HG02973 (cell line): ENCODE measurements at regions not wholly inside any gene's neighbourhood (a gene's known extent, or its start where the extent isn't known, plus 50 kb on each side); places are given as distances from the start of the nearest gene placed in this dataset.

Experiments used
- ATAC-seq: cut with Tn5 transposase; IDR thresholded peaks from one replicate; pipeline ENCODE4 v1.9.1; 2021; ENCODE audit warnings: moderate library complexity; ENCODE audit not compliant: unreplicated experiment

DNA sequence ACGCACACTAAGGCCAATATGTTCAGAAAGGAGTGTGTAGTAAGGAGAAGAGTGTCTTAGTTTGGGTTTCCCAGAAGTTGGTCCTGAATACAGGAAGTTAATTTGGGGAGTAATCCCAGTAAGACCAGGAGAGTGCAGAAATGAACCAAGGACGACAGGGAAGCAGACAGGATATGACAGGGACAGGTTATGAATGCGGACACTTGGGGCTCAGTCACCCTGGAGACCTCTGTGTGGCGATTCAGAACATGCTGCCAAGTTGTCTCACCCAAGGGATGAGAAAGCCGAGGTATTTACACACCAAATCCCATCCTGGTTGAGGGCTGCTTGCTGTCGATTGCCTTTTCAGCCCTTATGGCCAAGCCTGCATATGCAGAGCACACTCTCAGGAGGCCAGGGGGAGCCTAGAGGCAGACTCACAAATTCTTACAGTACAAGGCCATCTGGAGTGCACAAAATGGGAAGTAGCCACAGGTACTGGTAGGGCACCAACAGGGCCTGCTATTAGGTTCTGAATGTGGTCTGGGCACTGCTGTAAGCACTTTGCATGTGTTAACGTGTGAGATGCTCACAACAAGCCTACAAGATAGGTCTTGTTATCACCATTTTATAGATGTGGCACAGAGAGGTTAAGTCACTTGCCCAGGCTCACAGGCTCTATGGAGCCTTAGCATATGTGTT lies 233.1 kb upstream of the ANKRD55 start:
- no peak for ATAC-seq

DNA sequence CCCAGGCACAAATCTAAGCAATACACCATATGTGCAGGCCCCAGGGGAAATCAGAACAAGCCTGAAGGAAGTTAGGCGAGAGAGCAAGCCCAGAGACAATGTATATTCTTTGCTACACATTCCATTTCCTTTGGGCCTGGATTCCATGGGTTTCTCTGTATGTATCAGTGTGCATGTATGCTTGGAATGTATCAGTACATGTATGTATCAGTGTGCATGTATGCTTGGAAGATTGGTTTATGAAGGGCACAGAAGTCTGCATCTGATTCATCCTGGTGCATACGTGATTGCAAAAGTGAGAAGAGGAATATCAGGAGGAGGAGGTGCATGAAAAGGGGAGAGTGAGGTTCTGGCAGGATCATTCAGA lies 232.6 kb upstream of the ANKRD55 start:
- ATAC-seq = no peak

DNA sequence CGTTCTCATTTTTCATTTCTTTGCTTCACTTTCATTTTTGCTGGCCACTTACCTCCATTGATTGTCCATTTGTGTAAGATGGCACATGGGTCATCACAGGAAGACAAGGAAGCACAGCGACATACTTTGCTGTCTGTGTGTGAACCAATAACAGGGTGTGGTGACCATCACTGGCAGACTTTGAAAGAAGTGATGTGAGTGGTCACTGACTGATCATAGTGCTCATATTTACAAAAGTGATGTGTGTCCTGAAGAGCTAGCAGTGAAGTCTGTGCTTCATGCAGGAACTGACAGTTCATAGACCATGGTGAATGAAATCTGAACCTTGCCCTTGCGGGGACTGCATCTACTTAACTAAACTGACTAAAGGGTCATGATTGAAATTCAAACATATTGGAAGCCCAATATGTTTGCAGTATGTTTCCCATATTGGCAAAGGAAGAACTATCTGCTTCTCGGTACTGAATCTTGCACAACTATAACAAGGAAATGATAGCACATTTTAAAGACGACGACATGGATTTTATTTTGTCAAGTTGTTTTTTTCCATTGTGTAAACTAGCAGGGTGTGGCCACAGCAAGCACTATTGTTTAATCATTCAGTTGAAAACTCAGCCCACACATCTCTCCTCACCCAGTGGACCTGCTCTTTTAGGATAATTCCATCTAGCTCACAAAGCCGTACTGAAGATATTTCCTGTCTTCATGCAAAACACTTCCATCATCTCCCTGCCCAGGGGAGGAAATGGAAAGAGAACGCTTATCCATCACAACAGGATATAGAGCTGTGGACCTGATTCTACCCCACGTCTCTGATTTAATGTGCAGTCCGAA lies 232.0 kb upstream of the ANKRD55 start:
- no peak for ATAC-seq

DNA sequence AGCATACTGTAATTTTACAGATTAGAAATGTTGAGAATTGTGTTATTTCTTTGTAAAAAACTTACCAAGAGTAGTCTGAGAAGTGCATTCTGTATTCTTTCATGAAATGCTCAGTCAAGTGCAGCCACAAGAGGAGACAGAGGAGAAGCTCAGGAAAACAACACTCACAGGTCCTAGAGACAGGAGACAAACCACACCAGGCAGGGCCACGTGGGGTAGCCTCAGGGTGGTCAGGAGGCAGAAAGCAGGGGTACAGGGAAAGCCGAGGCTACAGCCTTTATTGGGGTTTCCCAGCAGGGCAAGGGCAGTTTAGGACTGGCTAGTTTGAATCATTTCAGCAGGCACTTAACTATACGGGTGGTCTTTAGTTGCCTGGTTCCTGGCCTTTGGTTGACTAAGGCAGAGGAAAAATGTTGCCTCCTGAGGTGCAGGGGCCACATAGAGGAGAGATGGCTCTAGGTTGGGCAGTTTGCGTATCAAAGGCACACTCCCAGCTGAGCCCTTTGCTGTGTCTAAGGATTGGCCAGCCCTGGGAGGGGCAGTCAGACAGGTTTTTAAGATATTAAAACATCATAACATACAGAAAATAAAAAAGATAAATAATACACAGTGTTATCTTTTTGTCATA lies 230.9 kb upstream of the ANKRD55 start:
- no peak for ATAC-seq

DNA sequence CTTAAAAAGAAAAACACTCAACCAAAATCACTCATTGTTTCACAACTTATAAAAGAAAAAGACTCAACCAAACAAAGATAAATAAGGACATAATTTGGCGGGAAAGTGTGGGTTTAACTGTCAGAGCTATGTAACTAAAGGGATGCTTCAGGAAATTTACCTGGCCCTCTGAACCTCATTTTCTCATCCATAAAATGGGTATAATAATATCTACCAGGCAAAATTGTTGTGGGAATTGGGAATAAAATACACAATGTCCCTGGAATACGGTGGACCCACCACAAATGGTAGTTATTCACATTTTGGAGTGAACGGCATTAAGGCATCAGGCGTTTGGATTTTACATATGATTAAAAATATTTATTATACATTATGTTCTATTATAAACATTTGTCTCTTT lies 228.5 kb upstream of the ANKRD55 start:
- no peak for ATAC-seq

DNA sequence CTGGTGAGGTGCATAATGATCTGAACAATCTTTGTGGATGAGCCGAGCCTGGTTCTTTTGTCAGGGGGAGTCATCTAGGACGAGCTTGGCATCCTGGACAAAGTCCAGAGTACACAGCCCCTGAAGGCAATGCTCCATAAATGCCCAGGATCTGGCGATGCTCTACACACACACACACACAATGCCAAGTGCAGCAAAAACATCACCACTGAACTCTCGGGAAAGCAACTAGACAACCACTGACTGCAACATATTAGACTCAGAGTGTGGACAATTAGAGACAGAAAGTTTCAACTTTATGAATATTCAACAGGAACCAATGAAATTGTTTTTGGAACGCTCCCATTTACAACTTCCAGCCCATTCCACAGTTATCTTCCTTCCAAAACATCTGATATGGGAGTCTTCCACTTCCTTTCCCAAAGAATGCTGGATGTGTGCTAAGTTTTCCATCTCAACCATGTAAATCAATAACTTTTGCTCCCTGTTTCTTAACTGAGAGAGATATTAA lies 227.6 kb upstream of the ANKRD55 start:
- ATAC-seq = no peak

DNA sequence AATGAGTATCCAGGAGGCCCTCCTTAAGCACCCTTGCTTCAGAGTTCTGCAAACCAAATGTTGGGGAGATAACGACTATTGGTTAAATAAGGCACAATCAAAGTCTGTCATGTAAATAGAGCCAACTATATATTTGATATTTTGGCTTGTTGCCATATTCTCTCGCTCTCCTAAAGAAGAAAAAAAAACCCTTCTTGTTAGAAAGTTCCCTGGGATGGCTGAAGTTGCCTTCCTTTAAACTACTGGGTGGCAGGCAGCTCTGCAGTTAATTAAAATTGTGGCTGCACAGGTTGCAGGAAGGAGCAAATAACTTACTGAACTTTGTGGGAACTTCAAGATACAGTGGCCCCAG lies 227.0 kb upstream of the ANKRD55 start:
- ATAC-seq = no peak

DNA sequence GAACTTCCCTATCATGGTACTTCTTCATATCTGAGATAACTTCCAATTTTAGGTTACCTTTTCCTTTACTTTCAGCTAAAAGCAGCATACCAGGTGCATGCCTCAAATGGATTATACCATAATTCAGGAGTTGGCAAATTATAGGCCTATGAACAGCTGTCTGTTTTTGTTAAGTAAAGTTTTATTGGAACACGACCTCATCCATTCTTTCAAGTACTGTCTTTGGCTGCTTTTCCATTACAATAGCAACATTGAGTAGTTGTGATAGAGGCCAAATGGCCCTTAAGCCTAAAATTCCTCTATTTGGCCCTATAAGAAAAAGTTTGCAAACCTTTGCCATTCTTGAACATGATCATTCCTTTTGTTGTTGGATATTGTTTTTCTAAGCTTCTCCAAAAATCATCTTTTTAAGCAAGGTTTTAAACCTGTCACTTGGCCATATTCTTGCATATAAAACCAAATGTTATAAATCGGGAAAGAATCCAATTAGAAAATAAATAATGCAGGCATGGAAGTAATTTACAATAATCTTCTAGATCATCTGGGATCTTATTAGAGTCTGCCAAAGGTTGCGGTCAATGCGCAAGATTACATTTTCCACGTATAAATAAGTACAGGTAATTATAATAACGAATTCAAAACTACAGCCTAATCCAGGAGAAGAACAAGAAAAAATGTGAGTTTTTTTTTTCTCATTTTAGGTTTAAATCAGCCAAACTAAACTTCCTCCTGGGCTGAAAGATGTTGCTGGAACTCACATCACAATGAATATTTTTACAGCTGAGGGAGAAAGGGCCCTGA lies 226.5 kb upstream of the ANKRD55 start:
- ATAC-seq = no peak

DNA sequence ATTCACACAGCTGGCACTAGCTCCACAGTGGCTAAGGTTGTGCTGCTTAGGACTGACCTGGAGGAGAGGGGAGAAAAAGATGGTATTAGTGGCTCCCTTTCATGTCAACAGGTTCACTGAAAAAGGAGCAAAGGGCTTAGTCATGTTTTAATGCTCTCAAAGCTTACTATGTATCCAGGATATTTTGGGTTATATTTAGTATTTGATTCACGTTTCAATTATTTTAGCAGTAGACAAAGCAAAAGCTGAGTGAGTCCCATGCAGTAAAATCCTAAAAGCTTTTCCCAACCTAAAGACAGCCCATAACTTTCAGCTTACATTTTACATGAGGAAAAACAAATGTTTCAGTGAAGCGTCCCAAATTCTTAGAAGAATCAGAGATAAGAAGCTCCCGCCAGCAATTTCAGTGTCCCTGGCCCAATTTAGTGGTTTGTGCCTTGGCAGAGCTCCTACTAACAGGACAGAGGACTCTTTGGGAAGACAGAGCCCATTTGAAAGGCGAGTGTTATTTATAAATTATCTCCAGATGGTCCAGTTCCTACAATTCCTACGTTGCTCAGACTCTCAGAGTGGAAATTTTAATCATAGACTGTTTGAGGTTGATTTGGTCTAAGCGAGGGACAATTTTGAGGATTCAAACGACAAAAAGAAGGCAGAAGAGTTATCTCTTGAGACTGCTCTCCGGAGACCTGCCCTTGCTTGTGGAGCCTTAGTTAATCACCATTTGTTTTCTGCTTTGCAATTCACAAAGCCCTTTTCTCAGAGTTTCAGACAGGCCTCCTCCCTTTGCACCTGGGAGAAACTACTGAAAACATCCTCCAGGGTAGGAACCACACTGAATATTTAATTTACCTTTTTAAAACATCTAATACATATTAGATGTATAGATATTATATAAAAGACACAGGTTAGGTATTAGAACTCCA lies 225.0 kb upstream of the ANKRD55 start:
- no peak for ATAC-seq

DNA sequence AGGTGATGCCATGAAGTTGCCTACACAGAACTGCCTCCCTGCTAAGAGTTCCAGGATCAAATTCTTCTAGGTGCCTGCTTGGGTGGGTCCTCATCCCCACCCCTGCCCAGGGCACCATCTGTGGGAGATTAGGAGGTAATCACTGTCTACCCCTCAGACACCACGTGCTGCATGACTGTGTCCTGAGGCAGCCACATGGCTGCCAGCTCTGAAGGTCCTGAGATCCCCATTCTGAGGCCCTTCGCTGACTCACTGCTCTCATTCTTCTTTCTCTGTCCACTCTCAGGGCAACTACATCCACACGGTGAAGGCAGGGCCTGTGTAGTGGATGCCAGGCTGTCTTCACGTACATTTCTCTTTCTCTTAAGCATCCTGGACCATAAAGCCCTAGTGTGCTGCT lies 222.9 kb upstream of the ANKRD55 start:
- ATAC-seq = no peak

DNA sequence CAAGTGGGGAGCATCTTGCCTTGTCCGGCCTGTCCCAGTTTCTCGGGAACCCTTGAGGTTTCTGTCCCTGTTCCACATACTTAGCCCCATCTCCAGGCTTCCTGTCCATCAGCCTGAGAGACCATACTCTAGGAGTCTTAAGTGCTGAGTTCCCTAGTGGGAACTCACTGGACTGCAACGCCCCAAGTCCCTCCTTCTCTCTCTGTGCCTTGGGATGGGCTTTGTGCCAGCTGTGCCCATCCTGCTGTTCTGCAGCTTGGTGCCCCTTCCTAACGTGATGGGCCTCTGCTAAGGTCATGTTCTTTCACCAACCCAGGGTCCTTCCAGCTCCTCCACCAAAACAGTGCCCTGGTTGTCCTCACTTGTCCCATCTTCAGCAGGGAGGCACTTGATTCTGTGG lies 222.3 kb upstream of the ANKRD55 start:
- ATAC-seq = no peak

DNA sequence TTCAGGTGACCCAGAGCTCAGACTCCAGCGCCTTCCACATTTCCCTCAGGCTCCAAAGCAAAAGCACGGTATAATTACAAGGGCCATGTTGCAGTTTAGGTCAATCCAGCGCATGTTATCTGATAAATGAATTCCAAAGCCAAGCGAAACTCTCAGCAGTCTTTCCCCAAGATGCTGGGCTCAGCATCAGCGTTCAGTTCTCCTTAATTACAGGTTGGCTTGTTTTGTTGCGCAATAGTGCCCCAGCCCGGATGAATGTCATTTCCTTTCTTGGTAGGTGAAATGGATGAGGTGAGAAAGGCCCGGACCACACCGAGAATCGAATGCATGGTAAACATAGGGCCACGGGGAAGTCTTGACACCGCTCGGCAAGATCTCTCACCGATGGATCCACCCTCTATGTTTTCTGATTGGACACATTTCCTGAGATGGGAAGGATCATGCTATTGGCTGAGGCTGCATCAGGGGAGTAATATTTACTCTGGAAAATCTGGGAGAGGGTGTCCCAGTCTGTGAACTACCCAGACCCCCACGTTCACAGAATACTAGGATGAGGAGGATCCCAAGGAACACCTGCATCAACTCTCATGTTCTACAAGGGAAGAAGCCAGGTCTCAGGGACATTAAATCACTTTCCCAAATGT lies 221.2 kb upstream of the ANKRD55 start:
- ATAC-seq = no peak

DNA sequence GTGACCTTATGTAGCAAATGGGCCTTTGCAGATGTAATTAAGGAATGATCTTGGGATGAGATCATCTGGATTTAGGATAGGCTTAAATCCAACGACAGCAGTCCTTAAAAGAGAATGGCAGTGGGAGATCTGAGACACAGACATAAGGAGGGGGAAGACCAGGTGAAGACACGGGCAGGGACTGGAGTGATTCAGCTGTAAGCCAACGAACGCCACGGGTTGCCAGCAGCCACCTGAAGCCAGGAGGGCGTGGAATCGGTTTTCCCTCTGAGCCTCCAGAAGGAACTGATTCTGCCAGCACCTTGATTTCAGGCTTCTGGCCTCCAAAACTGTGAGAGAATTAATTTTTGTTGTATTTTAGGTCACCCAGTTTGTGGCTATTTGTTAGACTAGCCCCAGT lies 218.6 kb upstream of the ANKRD55 start:
- no peak for ATAC-seq

DNA sequence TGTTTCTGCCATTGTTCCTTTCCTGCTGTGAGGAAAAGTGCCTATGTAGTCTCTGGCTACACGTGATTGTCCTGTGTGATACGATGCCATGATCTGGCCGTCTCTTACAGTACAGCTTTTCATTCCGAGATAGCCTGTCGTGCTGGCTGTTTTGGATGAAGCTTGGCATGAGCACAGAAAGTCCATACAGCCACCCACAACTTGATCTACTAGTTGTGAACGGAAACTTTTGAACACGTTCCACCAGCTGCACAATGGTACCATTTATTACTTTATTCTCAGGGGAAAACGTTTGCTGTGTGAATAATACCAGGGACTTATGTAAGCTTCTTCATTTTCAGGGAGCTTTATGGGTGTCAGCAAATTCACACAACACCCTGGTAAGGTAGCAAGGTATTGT lies 217.6 kb upstream of the ANKRD55 start:
- no peak for ATAC-seq

DNA sequence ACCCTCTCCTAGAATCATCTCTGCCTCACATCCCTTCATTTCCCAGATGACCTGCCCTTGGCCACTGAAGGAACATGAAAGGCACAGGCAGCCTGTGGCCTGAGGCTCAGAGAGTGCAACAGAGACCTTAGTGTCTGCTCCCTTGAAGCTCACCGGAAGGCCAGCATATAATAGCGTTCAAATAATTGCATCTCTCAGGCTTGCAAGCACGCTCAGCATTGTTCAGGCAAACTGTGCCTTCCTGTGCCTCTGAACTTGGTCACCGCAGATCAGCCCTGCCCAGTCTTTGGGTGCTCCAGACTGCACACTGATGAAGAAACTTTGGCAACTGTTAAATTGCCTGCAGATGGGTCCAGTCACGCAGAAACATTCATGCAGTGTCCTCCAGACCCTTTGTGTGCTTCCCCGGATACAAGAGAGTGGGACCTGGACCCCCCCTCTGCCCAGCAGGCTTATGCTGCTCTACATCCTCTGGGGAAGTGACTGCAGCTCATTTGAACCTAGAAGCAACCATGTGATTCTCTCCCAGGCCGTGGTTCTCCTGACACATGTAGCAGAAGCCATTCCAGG lies 216.0 kb upstream of the ANKRD55 start:
- ATAC-seq = no peak

DNA sequence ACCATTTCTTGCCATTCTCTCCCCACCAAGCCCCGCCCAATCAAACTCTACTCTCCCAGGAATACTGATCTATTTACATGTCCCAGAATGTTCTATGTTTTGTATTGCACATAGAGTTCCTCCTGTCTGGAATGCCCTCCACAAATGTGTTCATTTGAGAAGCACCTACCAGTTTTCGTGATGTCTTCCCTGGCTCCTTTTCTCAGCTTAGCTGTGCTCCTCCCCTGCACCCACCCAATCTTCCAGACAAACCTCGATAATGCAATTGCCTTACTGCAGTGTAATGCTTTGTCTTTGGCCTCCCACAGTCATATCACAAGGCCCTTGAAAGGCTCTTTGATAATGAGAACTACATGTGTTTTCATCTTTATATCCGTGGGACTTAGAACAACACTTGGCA lies 214.5 kb upstream of the ANKRD55 start:
- ATAC-seq = no peak

DNA sequence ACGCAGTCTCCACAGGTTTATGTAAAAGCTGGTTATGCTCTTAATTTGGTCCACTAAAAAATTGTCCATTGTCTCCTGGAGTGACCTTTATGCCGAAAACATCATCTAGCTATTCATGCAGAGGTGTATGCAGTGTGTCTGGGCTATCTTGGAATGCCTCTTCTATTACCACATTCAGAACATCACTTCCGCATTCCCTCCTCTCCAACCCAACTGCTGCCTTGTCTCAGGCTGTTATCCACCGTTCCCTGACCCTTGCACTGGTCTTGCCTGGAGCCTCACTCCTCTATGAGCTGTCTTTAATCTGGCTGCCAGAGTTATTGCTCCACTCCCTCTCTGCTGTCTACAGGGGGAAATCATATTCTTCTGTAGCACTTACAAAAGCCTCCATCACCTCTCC lies 214.1 kb upstream of the ANKRD55 start:
- no peak for ATAC-seq

DNA sequence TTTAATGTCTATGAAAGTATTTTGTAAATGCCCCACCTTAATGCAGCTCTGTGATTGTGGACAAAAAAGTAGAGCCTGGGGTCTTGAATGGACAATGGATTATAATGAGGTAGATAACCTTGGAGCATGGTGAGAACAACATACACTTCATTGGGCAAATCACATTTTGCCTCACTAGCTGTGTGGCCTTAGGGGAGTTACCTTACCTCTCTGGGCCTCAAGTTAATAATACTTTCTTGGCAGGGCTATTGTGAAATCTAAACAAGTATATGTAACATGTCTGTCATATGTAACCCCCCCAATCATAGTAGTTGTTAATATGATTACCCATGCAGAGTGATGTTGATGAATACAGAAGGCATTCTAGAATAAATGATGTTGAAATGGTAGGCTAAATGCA lies 213.6 kb upstream of the ANKRD55 start:
- ATAC-seq = no peak

DNA sequence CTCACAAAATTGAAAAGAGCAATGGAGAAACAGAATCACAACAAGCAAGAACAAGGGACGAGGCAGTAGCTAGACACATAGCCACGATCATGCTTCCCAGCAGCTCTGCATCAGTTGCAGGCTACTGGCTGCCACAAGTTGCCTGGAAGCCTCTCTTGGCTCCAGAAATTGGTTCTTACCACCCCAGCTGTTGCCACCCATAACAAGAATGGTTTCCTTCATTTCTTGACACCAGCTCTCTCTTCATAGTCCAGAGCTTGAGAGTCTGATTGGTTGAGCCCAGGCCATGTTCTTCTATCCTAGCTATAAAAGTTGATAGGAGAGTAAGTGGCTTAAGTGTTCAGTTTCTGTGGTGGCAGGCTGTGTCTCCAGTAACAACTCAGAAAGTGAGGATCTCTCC lies 210.7 kb upstream of the ANKRD55 start:
- ATAC-seq = no peak
